ENCODE measurements at regions not wholly inside any gene's neighbourhood (a gene's known extent, or its start where the extent isn't known, plus 50 kb on each side); places are given as distances from the start of the nearest gene placed in this dataset.

GRCh38 chr4:181431006-181431405, 812.2 kb upstream of the TENM3 start:
- no peak for DNase-seq
- no peaks in the 10 kb centered on the region for H3K27me3 ChIP-seq
- 13 to 29% methylated on average over 1 of the region's 1 CpG for WGBS, 2 donors
- H3K4me3 ChIP-seq: no peak overlapping the region
- no peaks in the 10 kb centered on the region for H3K4me1 ChIP-seq
- no peak for TF ChIP-seq CTCF (IDR thresholded peaks at IDR 0.05)
- no peak for ATAC-seq
- no peaks in the 10 kb centered on the region for H3K9me3 ChIP-seq
- no peaks in the 10 kb centered on the region for H3K36me3 ChIP-seq
- intact Hi-C loops (cut with DNase I): no loop called here
- no peak overlapping the region for H3K27ac ChIP-seq

- Histone ChIP-seq H3K9me3 (no peaks in the 10 kb centered on the region), H3K27me3 (no peaks in the 10 kb centered on the region), H3K4me1 (no peaks in the 10 kb centered on the region), H3K27ac (no peak overlapping the region), H3K4me3 (no peak overlapping the region), H3K36me3 (no peaks in the 10 kb centered on the region)
- DNase-seq (no peak), ATAC-seq (no peak)
- 75 to 78% methylated on average over 3 of the region's 3 CpGs for WGBS, 2 donors
- intact Hi-C loops (cut with DNase I): no loop called here
- TF ChIP-seq CTCF (IDR thresholded peaks at IDR 0.05): no peak
These were observed 811.5 kb upstream of the TENM3 start for GRCh38 chr4:181431661-181432060.

GRCh38 chr4:181432335-181432734, 810.9 kb upstream of the TENM3 start:
- 46 to 51% methylated on average over 6 of the region's 6 CpGs for WGBS, 2 donors

GRCh38 chr4:181437895-181438294, 805.3 kb upstream of the TENM3 start:
- Histone ChIP-seq H3K27ac (no peak overlapping the region), H3K27me3 (no peaks in the 10 kb centered on the region), H3K4me1 (no peaks in the 10 kb centered on the region), H3K9me3 (no peaks in the 10 kb centered on the region), H3K4me3 (no peak overlapping the region), H3K36me3 (no peaks in the 10 kb centered on the region)
- ATAC-seq: no peak
- no peak for TF ChIP-seq CTCF (IDR thresholded peaks at IDR 0.05)
- no peak for DNase-seq
- 86 to 90% methylated on average over 7 of the region's 7 CpGs for WGBS, 2 donors
- intact Hi-C loops (cut with DNase I): no loop called here

More at GRCh38 chr4:181432335-181432734, 810.9 kb upstream of the TENM3 start:
- Histone ChIP-seq H3K27me3 (no peaks in the 10 kb centered on the region), H3K4me1 (no peaks in the 10 kb centered on the region), H3K4me3 (no peak overlapping the region), H3K9me3 (no peaks in the 10 kb centered on the region), H3K36me3 (no peaks in the 10 kb centered on the region), H3K27ac (no peak overlapping the region)
- ATAC-seq (no peak), DNase-seq (no peak)
- no peak for TF ChIP-seq CTCF (IDR thresholded peaks at IDR 0.05)
- intact Hi-C loops (cut with DNase I): no loop called here

GRCh38 chr4:181438641-181439040, 804.6 kb upstream of the TENM3 start:
- ATAC-seq: no peak
- 38 to 47% methylated on average over 5 of the region's 5 CpGs for WGBS, 2 donors
- H3K36me3 ChIP-seq: no peaks in the 10 kb centered on the region
- no peak for DNase-seq
- intact Hi-C loops (cut with DNase I): no loop called here
- H3K4me1 ChIP-seq: no peaks in the 10 kb centered on the region
- no peaks in the 10 kb centered on the region for H3K27me3 ChIP-seq
- no peak for TF ChIP-seq CTCF (IDR thresholded peaks at IDR 0.05)
- H3K9me3 ChIP-seq: no peaks in the 10 kb centered on the region
- H3K4me3 ChIP-seq: no peak overlapping the region
- H3K27ac ChIP-seq: no peak overlapping the region
